Skeletal muscle satellite cell (primary cell): ENCODE measurements at regions not wholly inside any gene's neighbourhood (a gene's known extent, or its start where the extent isn't known, plus 50 kb on each side); places are given as distances from the start of the nearest gene placed in this dataset.
A peak's percentile ranks its signal among the peaks of the same experiment; 100 is the strongest.

Experiments used
- H3K27me3 ChIP-seq: 2 replicates; pipeline ENCODE4 v1.7.0; 2013; ENCODE audit warnings: low read length; ENCODE audit not compliant: control insufficient read depth, insufficient read depth
- H3K36me3 ChIP-seq: 2 replicates; pipeline ENCODE4 v1.7.0; 2013; ENCODE audit warnings: mild to moderate bottlenecking, control low read depth, low read length; ENCODE audit not compliant: insufficient read depth
- H3K4me1 ChIP-seq: 2 replicates; pipeline ENCODE4 v1.7.0; 2013; ENCODE audit warnings: low read length; ENCODE audit not compliant: control insufficient read depth, insufficient read depth
- H3K4me2 ChIP-seq: 2 replicates; pipeline ENCODE4 v1.7.0; 2013; ENCODE audit warnings: mild to moderate bottlenecking, low read length
- H3K4me3 ChIP-seq: 2 replicates; pipeline ENCODE4 v1.7.0; 2013; ENCODE audit warnings: low read length
- H3K9ac ChIP-seq: 2 replicates; pipeline ENCODE4 v1.7.0; 2013; ENCODE audit warnings: mild to moderate bottlenecking, low read depth, low read length, moderate library complexity
- H3K9me3 ChIP-seq: replicated peaks from 2 replicates; pipeline ENCODE4 v1.7.0; 2013; ENCODE audit warnings: mild to moderate bottlenecking, control low read depth, low read length

- H3K27me3 ChIP-seq, result no peaks in the 10 kb centered on the region
- peak overlapping the region; percentile 37 for H3K4me2 ChIP-seq
- H3K36me3 ChIP-seq, result no peaks in the 10 kb centered on the region
- H3K4me3 ChIP-seq, result no peak overlapping the region
- H3K9me3 ChIP-seq, result no peaks in the 10 kb centered on the region
- H3K9ac ChIP-seq, result no peak overlapping the region
- peaks cover 32% of the 10 kb centered on the region for H3K4me1 ChIP-seq
Measured at GRCh38 chr6:2381872-2382661, 136.7 kb upstream of the GMDS start.

- H3K4me1 ChIP-seq, result peaks cover 41% of the 10 kb centered on the region
- peak overlapping the region; percentile 13 for H3K4me3 ChIP-seq
- no peaks in the 10 kb centered on the region for H3K27me3 ChIP-seq
- H3K9ac ChIP-seq, result peak overlapping the region; percentile 61
- H3K4me2 ChIP-seq, result peak overlapping the region; percentile 59
- no peaks in the 10 kb centered on the region for H3K36me3 ChIP-seq
- H3K9me3 ChIP-seq, result no peaks in the 10 kb centered on the region
Measured at GRCh38 chr6:2378891-2379652, 133.7 kb upstream of the GMDS start.

- H3K4me1 ChIP-seq, result peaks cover 41% of the 10 kb centered on the region
- H3K9ac ChIP-seq, result no peak overlapping the region
- no peaks in the 10 kb centered on the region for H3K36me3 ChIP-seq
- no peak overlapping the region for H3K4me2 ChIP-seq
- no peaks in the 10 kb centered on the region for H3K9me3 ChIP-seq
- H3K4me3 ChIP-seq, result no peak overlapping the region
- no peaks in the 10 kb centered on the region for H3K27me3 ChIP-seq
Measured at GRCh38 chr6:2378046-2378657, 132.7 kb upstream of the GMDS start.

GRCh38 chr6:2376429-2377355 lies 131.3 kb upstream of the GMDS start:
- Histone ChIP-seq H3K27me3 (no peaks in the 10 kb centered on the region), H3K4me2 (peak overlapping the region; percentile 71), H3K36me3 (no peaks in the 10 kb centered on the region), H3K4me3 (peak overlapping the region; percentile 34), H3K4me1 (peaks cover 41% of the 10 kb centered on the region), H3K9me3 (no peaks in the 10 kb centered on the region), H3K9ac (peak overlapping the region; percentile 48)

GRCh38 chr6:2375443-2375842 lies 130.0 kb upstream of the GMDS start:
- Histone ChIP-seq H3K36me3 (no peaks in the 10 kb centered on the region), H3K9me3 (no peaks in the 10 kb centered on the region), H3K4me3 (no peak overlapping the region), H3K9ac (no peak overlapping the region), H3K27me3 (no peaks in the 10 kb centered on the region), H3K4me2 (no peak overlapping the region), H3K4me1 (peaks cover 41% of the 10 kb centered on the region)

GRCh38 chr6:2369606-2370005 lies 124.2 kb upstream of the GMDS start:
- Histone ChIP-seq H3K4me1 (no peaks in the 10 kb centered on the region), H3K9me3 (no peaks in the 10 kb centered on the region), H3K27me3 (no peaks in the 10 kb centered on the region), H3K4me3 (no peak overlapping the region), H3K9ac (no peak overlapping the region), H3K36me3 (no peaks in the 10 kb centered on the region), H3K4me2 (no peak overlapping the region)

- H3K27me3 ChIP-seq, result no peaks in the 10 kb centered on the region
- H3K36me3 ChIP-seq, result no peaks in the 10 kb centered on the region
- no peaks in the 10 kb centered on the region for H3K4me1 ChIP-seq
- no peak overlapping the region for H3K9ac ChIP-seq
- H3K4me3 ChIP-seq, result no peak overlapping the region
- no peak overlapping the region for H3K4me2 ChIP-seq
- H3K9me3 ChIP-seq, result no peaks in the 10 kb centered on the region
Measured at GRCh38 chr6:2363211-2363610, 117.8 kb upstream of the GMDS start.

- no peaks in the 10 kb centered on the region for H3K4me1 ChIP-seq
- no peak overlapping the region for H3K9ac ChIP-seq
- no peak overlapping the region for H3K4me2 ChIP-seq
- H3K27me3 ChIP-seq, result no peaks in the 10 kb centered on the region
- no peak overlapping the region for H3K4me3 ChIP-seq
- H3K36me3 ChIP-seq, result no peaks in the 10 kb centered on the region
- H3K9me3 ChIP-seq, result no peaks in the 10 kb centered on the region
Measured at GRCh38 chr6:2361195-2361594, 115.8 kb upstream of the GMDS start.

- Histone ChIP-seq H3K9ac (no peak overlapping the region), H3K4me2 (no peak overlapping the region), H3K36me3 (no peaks in the 10 kb centered on the region), H3K9me3 (no peaks in the 10 kb centered on the region), H3K4me3 (no peak overlapping the region), H3K4me1 (no peaks in the 10 kb centered on the region), H3K27me3 (no peaks in the 10 kb centered on the region)
Measured at GRCh38 chr6:2360716-2361115, 115.3 kb upstream of the GMDS start.

- Histone ChIP-seq H3K9ac (no peak overlapping the region), H3K4me3 (no peak overlapping the region), H3K4me2 (no peak overlapping the region), H3K4me1 (no peaks in the 10 kb centered on the region), H3K27me3 (no peaks in the 10 kb centered on the region), H3K9me3 (no peaks in the 10 kb centered on the region), H3K36me3 (no peaks in the 10 kb centered on the region)
Measured at GRCh38 chr6:2360126-2360525, 114.7 kb upstream of the GMDS start.

GRCh38 chr6:2355150-2355549 lies 109.7 kb upstream of the GMDS start:
- Histone ChIP-seq H3K4me1 (peaks cover 18% of the 10 kb centered on the region), H3K9me3 (no peaks in the 10 kb centered on the region), H3K4me3 (no peak overlapping the region), H3K4me2 (no peak overlapping the region), H3K36me3 (no peaks in the 10 kb centered on the region), H3K27me3 (no peaks in the 10 kb centered on the region), H3K9ac (no peak overlapping the region)
